Endodermal cell (in vitro differentiated cells): ENCODE measurements at regions not wholly inside any gene's neighbourhood (a gene's known extent, or its start where the extent isn't known, plus 50 kb on each side); places are given as distances from the start of the nearest gene placed in this dataset.

ENCODE experiments used
- DNase-seq: peaks from one replicate; pipeline ENCODE4 v3.0.0-alpha.2; 2017
- H3K27ac ChIP-seq: 2 replicates; pipeline ENCODE4 v1.5.1; 2013; ENCODE audit warnings: mild to moderate bottlenecking, low read depth, low read length, moderate library complexity
- H3K27me3 ChIP-seq: 2 replicates; pipeline ENCODE4 v1.6.1; 2013; ENCODE audit warnings: mild to moderate bottlenecking, low read length, moderate library complexity; ENCODE audit not compliant: insufficient read depth, control insufficient read depth, poor library complexity, severe bottlenecking
- H3K36me3 ChIP-seq: 2 replicates; pipeline ENCODE4 v1.7.0; 2013; ENCODE audit warnings: mild to moderate bottlenecking, low read length, moderate library complexity; ENCODE audit not compliant: control insufficient read depth, insufficient read depth
- H3K4me1 ChIP-seq: one replicate; pipeline ENCODE4 v1.7.0; 2013; ENCODE audit warnings: low read length; ENCODE audit not compliant: control insufficient read depth, insufficient read depth
- H3K4me3 ChIP-seq: 2 replicates; pipeline ENCODE4 v1.5.1; 2013; ENCODE audit warnings: mild to moderate bottlenecking, low read length, moderate library complexity
- H3K9ac ChIP-seq: 2 replicates; pipeline ENCODE4 v1.6.1; 2013; ENCODE audit warnings: mild to moderate bottlenecking, low read length, moderate library complexity; ENCODE audit not compliant: poor library complexity, severe bottlenecking; ENCODE audit errors: extremely low read depth
- H3K9me3 ChIP-seq: 2 replicates; pipeline ENCODE4 v1.6.1; 2013; ENCODE audit warnings: mild to moderate bottlenecking, low read length, moderate library complexity; ENCODE audit not compliant: control insufficient read depth
- H3K27ac Mint-ChIP-seq: 2 replicates; pipeline ENCODE4 v1.8.0; 2020; ENCODE audit warnings: mixed read lengths
- H3K27me3 Mint-ChIP-seq: 2 replicates; pipeline ENCODE4 v1.8.0; 2021; ENCODE audit warnings: mild to moderate bottlenecking, mixed read lengths; ENCODE audit not compliant: insufficient read depth
- H3K36me3 Mint-ChIP-seq: 2 replicates; pipeline ENCODE4 v1.8.0; 2020; ENCODE audit warnings: low read depth, mixed read lengths
- H3K4me1 Mint-ChIP-seq: 2 replicates; pipeline ENCODE4 v1.8.0; 2020; ENCODE audit warnings: mixed read lengths
- H3K4me3 Mint-ChIP-seq: 2 replicates; pipeline ENCODE4 v1.8.0; 2020; ENCODE audit warnings: mild to moderate bottlenecking, moderate library complexity, mixed read lengths
- H3K9me3 Mint-ChIP-seq: 2 replicates; pipeline ENCODE4 v1.8.0; 2020; ENCODE audit warnings: mild to moderate bottlenecking, mixed read lengths
- CTCF ChIP-seq: fragments of 200-600 bp; sonication (generic); conservative IDR thresholded peaks from 2 replicates; pipeline ENCODE4 v1.5.0; 2021; ENCODE audit warnings: antibody characterized with exemption, mild to moderate bottlenecking
- WGBS, 2 experiments: methylation state at CpG; one replicate each; pipeline versions ENCODE4 v1.1.5 to v1.1.7; 2013; ENCODE audit warnings: missing lambda C conversion rate in 2 of 2, mixed read lengths in 1 of 2; ENCODE audit not compliant: insufficient coverage in 1 of 2, insufficient read length in 1 of 2; 5-methylcytosine and 5-hydroxymethylcytosine counted together

- H3K4me1 ChIP-seq = no peaks in the 10 kb centered on the region
- no peak overlapping the region for H3K4me3 Mint-ChIP-seq
- no peaks in the 10 kb centered on the region for H3K36me3 ChIP-seq
- no peak for TF ChIP-seq CTCF
- 95 to 98% methylated on average over 14 of the region's 14 CpGs for WGBS, 2 experiments
- no peaks in the 10 kb centered on the region for H3K9me3 Mint-ChIP-seq
- no peaks in the 10 kb centered on the region for H3K27me3 Mint-ChIP-seq
- H3K9me3 ChIP-seq = no peaks in the 10 kb centered on the region
- H3K4me3 ChIP-seq = no peak overlapping the region
- DNase-seq = no peak
- no peaks in the 10 kb centered on the region for H3K27me3 ChIP-seq
- no peak overlapping the region for H3K27ac ChIP-seq
- no peak overlapping the region for H3K27ac Mint-ChIP-seq
- peaks cover 2% of the 10 kb centered on the region for H3K4me1 Mint-ChIP-seq
- no peaks in the 10 kb centered on the region for H3K36me3 Mint-ChIP-seq
- no peak overlapping the region for H3K9ac ChIP-seq
Observed at GRCh38 chr4:186012071-186012470, 56.9 kb upstream of the TLR3 start.

- Histone ChIP-seq H3K9ac (no peak overlapping the region), H3K4me3 (no peak overlapping the region), H3K4me1 (no peaks in the 10 kb centered on the region), H3K27me3 (no peaks in the 10 kb centered on the region), H3K9me3 (no peaks in the 10 kb centered on the region), H3K36me3 (no peaks in the 10 kb centered on the region), H3K27ac (no peak overlapping the region)
- Mint-ChIP-seq H3K4me3 (no peak overlapping the region), H3K36me3 (no peaks in the 10 kb centered on the region), H3K4me1 (peaks cover 2% of the 10 kb centered on the region), H3K27ac (no peak overlapping the region), H3K27me3 (no peaks in the 10 kb centered on the region), H3K9me3 (no peaks in the 10 kb centered on the region)
- no peak for TF ChIP-seq CTCF
- 61 to 66% methylated on average over 7 to 8 of the region's 8 CpGs for WGBS, 2 experiments
- DNase-seq = no peak
Observed at GRCh38 chr4:186013419-186014186, 55.4 kb upstream of the TLR3 start.

- no peak overlapping the region for H3K4me3 Mint-ChIP-seq
- H3K9me3 Mint-ChIP-seq = no peaks in the 10 kb centered on the region
- no peaks in the 10 kb centered on the region for H3K27me3 Mint-ChIP-seq
- no peak for DNase-seq
- WGBS, 2 experiments = 87 to 92% methylated on average over 9 to 12 of the region's 12 CpGs
- H3K4me1 Mint-ChIP-seq = peaks cover 2% of the 10 kb centered on the region
- no peaks in the 10 kb centered on the region for H3K36me3 ChIP-seq
- no peaks in the 10 kb centered on the region for H3K9me3 ChIP-seq
- peak; percentile 52 for TF ChIP-seq CTCF
- H3K27me3 ChIP-seq = no peaks in the 10 kb centered on the region
- no peak overlapping the region for H3K27ac Mint-ChIP-seq
- no peak overlapping the region for H3K27ac ChIP-seq
- no peak overlapping the region for H3K9ac ChIP-seq
- no peak overlapping the region for H3K4me3 ChIP-seq
- H3K4me1 ChIP-seq = no peaks in the 10 kb centered on the region
- H3K36me3 Mint-ChIP-seq = no peaks in the 10 kb centered on the region
Observed at GRCh38 chr4:186015212-186015817, 53.6 kb upstream of the TLR3 start.
